GM12878 (cell line): ENCODE measurements at regions not wholly inside any gene's neighbourhood (a gene's known extent, or its start where the extent isn't known, plus 50 kb on each side); places are given as distances from the start of the nearest gene placed in this dataset.

Experiments used
- ATAC-seq: fragments of 200-7000 bp; cut with Tn5 transposase; 3 replicates; pipeline ENCODE4 v1.9.1; 2020; ENCODE audit warnings: mild to moderate bottlenecking, moderate library complexity
- BruUV-seq: library from RNA; stranded (reverse); fragments of 400-500 nt; replicated peaks from 2 replicates; lab custom pipeline; 2021; lab: Mats Ljungman, UMichigan
- CTCF ChIA-PET: fragments of 300-600 bp; sonication (Branson Sonifier 250); formaldehyde crosslinking; extraction: SDS; loops from one replicate; lab custom pipeline; 2021; ENCODE audit warnings: inconsistent platforms; lab: Yijun Ruan, JAX
- POLR2A ChIA-PET: fragments of 350-600 bp; formaldehyde crosslinking; extraction: SDS; loops from one replicate; lab custom pipeline; 2021; ENCODE audit warnings: inconsistent platforms; lab: Charles Lee
- RAD21 ChIA-PET: fragments of 300-600 bp; sonication (Branson Sonifier 250); formaldehyde crosslinking; loops from one replicate; lab custom pipeline; 2023; ENCODE audit warnings: antibody characterized with exemption; ENCODE audit not compliant: unreplicated experiment; lab: Charles Lee
- SMC1A ChIA-PET: fragments of 300-600 bp; sonication (Branson Sonifier 250); formaldehyde crosslinking; loops from one replicate; lab custom pipeline; 2023; ENCODE audit not compliant: unreplicated experiment, uncharacterized antibody; lab: Charles Lee
- DNase-seq: peaks from one replicate; pipeline ENCODE4 v3.0.0-alpha.2; 2011; ENCODE audit warnings: low read depth, low spot score
- FAIRE-seq: peaks from 3 replicates; lab custom pipeline; 2011; peaks lifted over from hg19 to GRCh38; lab: Jason Lieb, UNC
- H2AFZ ChIP-seq: 2 replicates; pipeline ENCODE4 v1.6.0; 2011; ENCODE audit warnings: low read depth, low read length, control low read depth; ENCODE audit not compliant: control insufficient read depth
- H3K27ac ChIP-seq: 2 replicates; pipeline ENCODE4 v1.5.1; 2011; ENCODE audit warnings: control low read depth; ENCODE audit not compliant: control insufficient read depth, insufficient read depth
- H3K27me3 ChIP-seq, 2 experiments: replicated peaks in 1 of 2; 2 replicates each; pipeline versions ENCODE4 v1.6.0 to v1.6.1; 2011; ENCODE audit warnings: low read length in 1 of 2; ENCODE audit not compliant: control insufficient read depth in 2 of 2, insufficient read depth in 2 of 2
- H3K36me3 ChIP-seq, 2 experiments: 2 replicates each; pipeline ENCODE4 v1.5.1; 2011; ENCODE audit warnings: low read length in 1 of 2; ENCODE audit not compliant: control insufficient read depth in 2 of 2, insufficient read depth in 2 of 2
- H3K4me1 ChIP-seq: 2 replicates; pipeline ENCODE4 v1.6.1; 2011; ENCODE audit warnings: mild to moderate bottlenecking, low read length, moderate library complexity, mixed read lengths; ENCODE audit not compliant: control insufficient read depth, insufficient read depth
- H3K4me2 ChIP-seq: 2 replicates; pipeline ENCODE4 v1.6.0; 2011; ENCODE audit warnings: control low read depth; ENCODE audit not compliant: control insufficient read depth, insufficient read depth
- H3K4me3 ChIP-seq: fragments of 200-600 bp; sonication (generic); 2 replicates; pipeline ENCODE4 v1.5.1; 2016
- H3K79me2 ChIP-seq: 2 replicates; pipeline ENCODE4 v1.6.0; 2011; ENCODE audit warnings: low read length; ENCODE audit not compliant: control insufficient read depth, insufficient read depth
- H3K9ac ChIP-seq: 2 replicates; pipeline ENCODE4 v1.8.0; 2011; ENCODE audit warnings: low read length, control low read depth, mixed read lengths; ENCODE audit not compliant: control insufficient read depth, insufficient read depth
- H3K9me3 ChIP-seq: replicated peaks from 3 replicates; pipeline ENCODE4 v1.5.1; 2011; ENCODE audit warnings: mild to moderate bottlenecking, low read length; ENCODE audit not compliant: control insufficient read depth, insufficient read depth
- H4K20me1 ChIP-seq: 2 replicates; pipeline ENCODE4 v1.6.0; 2011; ENCODE audit not compliant: control insufficient read depth, insufficient read depth
- BHLHE40 ChIP-seq, 2 experiments: fragments of 450-650 bp in 1 of 2; IDR thresholded peaks; 2 replicates each; pipeline ENCODE4 v1.6.1; 2011 to 2017; ENCODE audit warnings: low read depth in 2 of 2, borderline replicate concordance in 1 of 2, improper control_type of control experiment in 1 of 2, low read length in 1 of 2, mild to moderate bottlenecking in 1 of 2
- BRCA1 ChIP-seq: IDR thresholded peaks from 2 replicates; pipeline ENCODE4 v1.6.1; 2011; ENCODE audit warnings: low read depth, low read length, improper control_type of control experiment
- CEBPB ChIP-seq, 2 experiments: fragments of 150-350 bp in 1 of 2; IDR thresholded peaks; 2 replicates each; pipeline ENCODE4 v1.6.1; 2012 to 2014; ENCODE audit warnings: low read depth in 2 of 2, low read length in 2 of 2, borderline replicate concordance in 1 of 2, inconsistent platforms in 1 of 2
- E4F1 ChIP-seq: fragments of 450-650 bp; IDR thresholded peaks from 2 replicates; pipeline ENCODE4 v1.6.1; 2018; ENCODE audit warnings: borderline replicate concordance, mild to moderate bottlenecking; ENCODE audit not compliant: partially characterized antibody
- ELK1 ChIP-seq: IDR thresholded peaks from 2 replicates; pipeline ENCODE4 v1.6.1; 2012; ENCODE audit warnings: low read depth, low read length, improper control_type of control experiment
- GABPA ChIP-seq: IDR thresholded peaks from 2 replicates; pipeline ENCODE4 v1.6.1; 2014; ENCODE audit warnings: antibody characterized with exemption, low read depth, mild to moderate bottlenecking, inconsistent platforms
- HDAC2 ChIP-seq: fragments of 200-600 bp; sonication (generic); IDR thresholded peaks from 2 replicates; pipeline ENCODE4 v1.6.1; 2017
- HDAC6 ChIP-seq: fragments of 200-600 bp; sonication (generic); IDR thresholded peaks from one replicate; pipeline ENCODE4 v1.8.0; 2017; ENCODE audit warnings: antibody characterized with exemption; ENCODE audit not compliant: unreplicated experiment
- JUNB ChIP-seq: IDR thresholded peaks from 2 replicates; pipeline ENCODE4 v1.6.1; 2016; ENCODE audit warnings: antibody characterized with exemption, mild to moderate bottlenecking
- MYB ChIP-seq: fragments of 150-350 bp; IDR thresholded peaks from 2 replicates; pipeline ENCODE4 v1.6.1; 2014; ENCODE audit warnings: mild to moderate bottlenecking, low read depth, low read length, borderline replicate concordance
- NFIC ChIP-seq: IDR thresholded peaks from 2 replicates; pipeline ENCODE4 v1.6.1; 2012; ENCODE audit warnings: low read depth, mild to moderate bottlenecking, inconsistent platforms, low read length, moderate library complexity
- NR2F1 ChIP-seq: fragments of 450-650 bp; conservative IDR thresholded peaks from 2 replicates; pipeline ENCODE4 v1.6.1; 2017; ENCODE audit warnings: mild to moderate bottlenecking
- PAX5 ChIP-seq: IDR thresholded peaks from 2 replicates; pipeline ENCODE4 v1.6.1; 2011; ENCODE audit warnings: low read depth, low read length, borderline replicate concordance
- REST ChIP-seq: IDR thresholded peaks from 2 replicates; pipeline ENCODE4 v1.6.1; 2012; ENCODE audit warnings: mild to moderate bottlenecking, low read depth, low read length
- SIX5 ChIP-seq: IDR thresholded peaks from 2 replicates; pipeline ENCODE4 v1.6.1; 2011; ENCODE audit warnings: mild to moderate bottlenecking, low read depth, low read length, moderate library complexity; ENCODE audit not compliant: severe bottlenecking
- TCF3 ChIP-seq: IDR thresholded peaks from 2 replicates; pipeline ENCODE4 v1.6.1; 2012; ENCODE audit warnings: low read depth, mild to moderate bottlenecking, low read length, borderline replicate concordance; ENCODE audit not compliant: insufficient read depth
- USF2 ChIP-seq: IDR thresholded peaks from 2 replicates; pipeline ENCODE4 v1.6.1; 2011; ENCODE audit warnings: low read depth, low read length, improper control_type of control experiment, borderline replicate concordance
- WGBS: methylation state at CpG from one replicate; pipeline ENCODE4 v1.1.6; 2016; ENCODE audit warnings: low lambda C conversion rate; ENCODE audit not compliant: insufficient replicate concordance, insufficient coverage; ENCODE audit errors: missing lambda C conversion rate; 5-methylcytosine and 5-hydroxymethylcytosine counted together
- in situ Hi-C: fragments of 300-500 bp; cut with MboI; formaldehyde crosslinking; loops from 9 replicates; pipeline ENCODE4 v1.14.3; 2018; ENCODE audit warnings: mixed read lengths
- intact Hi-C: fragments of 100-400 bp; cut with micrococcal nuclease; formaldehyde crosslinking; loops from one replicate; pipeline ENCODE4 v1.14.2; 2022; ENCODE audit not compliant: unreplicated experiment

GRCh38 chr5:173826086-173826427, 62.1 kb upstream of the CPEB4 start:
- intact Hi-C loops (no loop called here), in situ Hi-C loops (no loop called here)
- no peak for DNase-seq
- H4K20me1 ChIP-seq, result no peaks in the 10 kb centered on the region
- BruUV-seq, result no TSS peak
- 97% methylated on average over 6 of the region's 6 CpGs for WGBS
- no peaks in the 10 kb centered on the region for H3K36me3 ChIP-seq
- no peak overlapping the region for H3K4me3 ChIP-seq
- H3K9me3 ChIP-seq, result peaks cover 2% of the 10 kb centered on the region; the same call in 2 of the 3 replicates
- RAD21 ChIA-PET, result interaction anchor here (0.6 to 15.3 kb wide), 8 partner anchors 19 to 99 kb away, joined by 3 to 395 read pairs (median 4); partner anchors contain the start of gene CPEB4
- H3K4me2 ChIP-seq, result no peak overlapping the region
- H3K4me1 ChIP-seq, result peaks cover 53% of the 10 kb centered on the region
- no peak overlapping the region for H3K9ac ChIP-seq
- no peak overlapping the region for H2AFZ ChIP-seq
- FAIRE-seq, result no peak
- POLR2A ChIA-PET, result interaction anchor here (1.0 to 15.5 kb wide), 5 partner anchors 12 to 84 kb away, joined by 3 to 240 read pairs (median 6); partner anchors contain the start of gene CPEB4
- H3K27me3 ChIP-seq, result no peaks in the 10 kb centered on the region
- SMC1A ChIA-PET, result interaction anchor here (0.6 to 19.8 kb wide), 23 partner anchors 7 to 208 kb away, joined by 3 to 283 read pairs (median 5); partner anchors contain the start of gene CPEB4
- CTCF ChIA-PET, result interaction anchor here (0.7 to 5.2 kb wide), 13 partner anchors 9 to 210 kb away, joined by 3 to 29 read pairs (median 5); partner anchors contain the start of gene BOD1
- H3K79me2 ChIP-seq, result no peaks in the 10 kb centered on the region
- ATAC-seq, result no peak
- H3K27ac ChIP-seq, result no peak overlapping the region
- TF ChIP-seq JUNB, result no peak
- TF ChIP-seq USF2, result no peak
- no peak for TF ChIP-seq MYB
- no peak for TF ChIP-seq BRCA1
- TF ChIP-seq BHLHE40 (IDR thresholded peaks at IDR 0.05; ENCODE audit: borderline replicate concordance in 1 of 2, low read depth in 2 of 2, low read length in 1 of 2), result no peak
- no peak for TF ChIP-seq CEBPB (IDR thresholded peaks at IDR 0.05; ENCODE audit: borderline replicate concordance in 1 of 2, low read depth in 2 of 2, low read length in 2 of 2)
- TF ChIP-seq PAX5, result no peak
- no peak for TF ChIP-seq REST
- TF ChIP-seq SIX5, result no peak
- no peak for TF ChIP-seq TCF3
- TF ChIP-seq HDAC2, result no peak
- no peak for TF ChIP-seq GABPA
- TF ChIP-seq E4F1, result no peak
- no peak for TF ChIP-seq HDAC6
- TF ChIP-seq NR2F1, result no peak
- no peak for TF ChIP-seq ELK1
- TF ChIP-seq NFIC, result no peak
